ENCODE measurements at regions not wholly inside any gene's neighbourhood (a gene's known extent, or its start where the extent isn't known, plus 50 kb on each side); places are given as distances from the start of the nearest gene placed in this dataset.

DNA sequence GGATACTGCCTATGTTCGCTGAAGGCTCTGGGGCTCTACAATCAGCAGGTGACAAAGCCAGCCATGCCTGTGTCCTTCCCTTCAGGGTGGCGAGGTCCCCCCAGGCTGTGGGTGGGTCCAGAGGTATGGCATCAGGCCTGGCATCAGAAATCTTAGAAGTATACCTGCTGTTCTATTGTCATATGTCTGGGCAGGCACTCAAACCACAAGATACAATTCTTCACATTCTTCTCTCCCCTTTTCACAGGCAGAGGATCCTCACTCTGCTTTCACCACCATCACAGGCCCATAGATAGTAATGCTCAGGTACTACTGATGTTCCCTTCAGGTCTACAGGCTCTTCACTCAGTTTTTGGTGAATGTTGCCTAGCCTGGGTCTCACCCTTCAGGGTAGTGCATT, 1180.0 kb upstream of the CITED2 start:
- TF ChIP-seq CTCF (IDR thresholded peaks at IDR 0.05 in 4 of 5, conservative IDR thresholded peaks at IDR 0.05 in 1 of 5) (no peak), POLR2A (IDR thresholded peaks at IDR 0.05) (no peak)
- Histone ChIP-seq H3K36me3 (no peaks in the 10 kb centered on the region), H3K4me3 (no peak overlapping the region), H3K9me3 (no peaks in the 10 kb centered on the region), H3K4me1 (no peaks in the 10 kb centered on the region), H3K27ac (no peak overlapping the region), H3K27me3 (no peaks in the 10 kb centered on the region)
- ATAC-seq (no peak), DNase-seq (no peak)
- in situ Hi-C loops (cut with MboI; ENCODE audit: low sequenced_read_pairs in 4 of 4), result no loop called here
- intact Hi-C loops (cut with DNase I; ENCODE audit: low total_unique reads), result no loop called here

GRCh38 chr6:140548366-140548765, 1173.9 kb upstream of the CITED2 start:
- no peak for TF ChIP-seq CTCF (IDR thresholded peaks at IDR 0.05 in 4 of 5, conservative IDR thresholded peaks at IDR 0.05 in 1 of 5)
- TF ChIP-seq POLR2A (IDR thresholded peaks at IDR 0.05), result no peak
- DNase-seq, result no peak
- Histone ChIP-seq H3K4me3 (no peak overlapping the region), H3K27me3 (no peaks in the 10 kb centered on the region), H3K36me3 (no peaks in the 10 kb centered on the region), H3K9me3 (no peaks in the 10 kb centered on the region), H3K27ac (no peak overlapping the region), H3K4me1 (no peaks in the 10 kb centered on the region)
- no peak for ATAC-seq
- in situ Hi-C loops (cut with MboI; ENCODE audit: low sequenced_read_pairs in 4 of 4), result no loop called here
- intact Hi-C loops (cut with DNase I; ENCODE audit: low total_unique reads), result no loop called here

- no peak for ATAC-seq
- H3K4me3 ChIP-seq, result no peak overlapping the region
- no peak for DNase-seq
- no peaks in the 10 kb centered on the region for H3K36me3 ChIP-seq
- intact Hi-C loops (cut with DNase I; ENCODE audit: low total_unique reads) (no loop called here), in situ Hi-C loops (cut with MboI; ENCODE audit: low sequenced_read_pairs in 4 of 4) (no loop called here)
- TF ChIP-seq POLR2A (IDR thresholded peaks at IDR 0.05) (no peak), CTCF (IDR thresholded peaks at IDR 0.05 in 4 of 5, conservative IDR thresholded peaks at IDR 0.05 in 1 of 5) (no peak)
- H3K27me3 ChIP-seq, result no peaks in the 10 kb centered on the region
- no peaks in the 10 kb centered on the region for H3K4me1 ChIP-seq
- H3K9me3 ChIP-seq, result no peaks in the 10 kb centered on the region
- no peak overlapping the region for H3K27ac ChIP-seq
These were observed 1172.2 kb upstream of the CITED2 start for GRCh38 chr6:140546640-140547039.

DNA sequence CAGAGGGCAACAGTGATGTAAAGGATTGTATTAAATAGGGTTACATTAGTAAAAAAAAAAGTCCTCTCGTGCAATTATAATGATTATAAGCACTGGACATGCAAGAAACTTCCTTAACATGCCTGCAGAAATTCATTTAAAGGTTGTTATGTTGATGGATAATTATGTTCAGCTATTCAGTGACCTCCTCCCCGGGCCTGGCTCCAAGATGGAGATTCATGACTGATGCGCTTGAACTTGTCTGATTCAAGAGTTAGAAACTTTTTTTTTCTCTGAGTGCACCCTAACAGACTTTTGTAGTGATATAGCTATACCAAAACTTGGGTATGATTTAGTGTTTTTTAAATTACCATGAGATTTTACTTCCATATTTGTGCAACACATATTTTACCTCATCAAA, 1170.0 kb upstream of the CITED2 start:
- intact Hi-C loops (cut with DNase I; ENCODE audit: low total_unique reads), result no loop called here
- Histone ChIP-seq H3K36me3 (no peaks in the 10 kb centered on the region), H3K27ac (no peak overlapping the region), H3K4me1 (no peaks in the 10 kb centered on the region), H3K27me3 (no peaks in the 10 kb centered on the region), H3K4me3 (no peak overlapping the region), H3K9me3 (no peaks in the 10 kb centered on the region)
- in situ Hi-C loops (cut with MboI; ENCODE audit: low sequenced_read_pairs in 4 of 4), result no loop called here
- TF ChIP-seq CTCF (IDR thresholded peaks at IDR 0.05 in 4 of 5, conservative IDR thresholded peaks at IDR 0.05 in 1 of 5), result no peak
- no peak for TF ChIP-seq POLR2A (IDR thresholded peaks at IDR 0.05)
- DNase-seq, result no peak
- ATAC-seq, result no peak

GRCh38 chr6:140542863-140543262, 1168.4 kb upstream of the CITED2 start:
- TF ChIP-seq CTCF (IDR thresholded peaks at IDR 0.05 in 4 of 5, conservative IDR thresholded peaks at IDR 0.05 in 1 of 5) (no peak), POLR2A (IDR thresholded peaks at IDR 0.05) (no peak)
- no peak overlapping the region for H3K27ac ChIP-seq
- no peaks in the 10 kb centered on the region for H3K36me3 ChIP-seq
- DNase-seq, result no peak
- no peak for ATAC-seq
- no peaks in the 10 kb centered on the region for H3K9me3 ChIP-seq
- H3K4me3 ChIP-seq, result no peak overlapping the region
- intact Hi-C loops (cut with DNase I; ENCODE audit: low total_unique reads) (no loop called here), in situ Hi-C loops (cut with MboI; ENCODE audit: low sequenced_read_pairs in 4 of 4) (no loop called here)
- H3K27me3 ChIP-seq, result no peaks in the 10 kb centered on the region
- peaks cover 6 to 7% of the 10 kb centered on the region in 2 donors for H3K4me1 ChIP-seq
